Activated CD8-positive, alpha-beta memory T cell treated with anti-CD3 and anti-CD28 coated beads, Interleukin-2, amount 50 U/mL, for 4 hours (primary cell): ENCODE measurements at regions not wholly inside any gene's neighbourhood (a gene's known extent, or its start where the extent isn't known, plus 50 kb on each side); places are given as distances from the start of the nearest gene placed in this dataset.

Experiments used
- DNase-seq: peaks from one replicate; pipeline ENCODE4 v3.0.0-alpha.2; 2020

DNA sequence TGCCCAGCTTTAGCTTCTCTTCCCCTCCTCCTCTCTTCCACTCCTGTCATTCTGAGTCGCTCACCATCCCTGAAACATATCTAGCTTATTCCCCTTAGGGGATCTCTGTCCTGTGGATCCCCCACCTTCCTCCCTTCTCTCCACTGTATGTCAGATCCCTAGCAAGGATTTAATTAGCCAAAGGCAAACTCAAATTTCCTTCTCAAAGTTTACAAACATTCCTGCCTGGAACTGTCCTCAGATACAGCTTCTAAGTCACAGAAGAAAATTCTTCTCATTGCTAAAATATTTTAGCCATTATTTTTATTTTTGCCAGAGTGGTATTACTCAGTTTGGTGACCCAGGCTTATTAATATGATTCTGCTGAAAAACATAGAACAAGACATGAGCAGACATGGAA is 315.3 kb downstream of the CYP26B1 start:
- no peak for DNase-seq

DNA sequence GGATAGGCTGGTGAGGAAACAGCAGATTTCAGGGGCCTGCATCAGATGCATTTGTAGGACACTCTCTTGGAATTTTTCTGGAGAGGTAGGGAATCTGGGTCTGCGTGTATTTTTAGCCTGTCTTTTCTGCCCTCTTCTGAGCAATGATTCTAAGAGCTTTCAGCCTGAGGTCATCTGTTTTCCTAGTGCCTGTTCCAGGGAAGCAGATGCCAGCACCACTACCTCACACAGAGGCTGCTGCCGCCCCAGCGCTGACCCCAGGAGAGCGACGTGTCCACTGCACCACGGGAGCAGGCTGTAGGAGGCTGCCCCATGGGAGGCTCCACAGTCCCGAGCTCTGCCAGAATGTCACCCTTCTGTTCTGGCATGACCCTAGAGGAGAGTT is 316.5 kb downstream of the CYP26B1 start:
- DNase-seq: no peak

DNA sequence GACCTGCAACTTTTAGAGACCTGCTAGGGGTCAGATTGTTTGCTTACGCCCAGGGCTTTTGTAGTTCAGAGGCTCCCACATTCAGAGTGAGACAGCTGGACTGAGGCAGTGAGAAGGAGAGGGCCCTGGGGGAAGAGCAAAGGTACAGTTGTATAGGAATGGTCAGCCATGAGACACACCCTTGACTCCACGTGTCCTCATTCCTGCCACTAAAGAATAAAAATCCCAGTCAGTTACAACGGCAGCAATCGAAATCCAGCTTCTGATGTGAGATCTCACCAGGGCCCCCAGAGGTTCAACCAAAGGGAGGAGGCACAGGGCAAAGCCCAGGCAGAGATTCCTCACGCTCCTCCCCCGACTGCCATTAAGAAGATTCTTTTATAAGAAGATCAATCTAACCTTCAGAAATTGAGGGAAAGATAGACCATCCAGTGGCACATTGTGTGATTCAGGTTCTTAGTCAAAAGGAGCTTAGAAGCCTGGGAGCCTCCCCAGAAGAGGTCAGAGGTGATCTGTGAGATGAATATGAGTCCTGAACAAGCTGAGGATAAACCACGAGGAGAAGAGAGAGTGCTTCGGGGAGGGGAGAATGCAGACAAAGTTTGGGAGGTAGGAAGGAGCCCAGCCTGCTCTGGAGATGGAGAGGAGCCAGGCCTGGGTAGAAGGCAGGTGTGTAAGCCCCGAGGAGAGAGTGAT is 317.0 kb downstream of the CYP26B1 start:
- no peak for DNase-seq

- DNase-seq: no peak
Observed at GRCh38 chr2:71829008-71829407, 318.7 kb downstream of the CYP26B1 start.

DNA sequence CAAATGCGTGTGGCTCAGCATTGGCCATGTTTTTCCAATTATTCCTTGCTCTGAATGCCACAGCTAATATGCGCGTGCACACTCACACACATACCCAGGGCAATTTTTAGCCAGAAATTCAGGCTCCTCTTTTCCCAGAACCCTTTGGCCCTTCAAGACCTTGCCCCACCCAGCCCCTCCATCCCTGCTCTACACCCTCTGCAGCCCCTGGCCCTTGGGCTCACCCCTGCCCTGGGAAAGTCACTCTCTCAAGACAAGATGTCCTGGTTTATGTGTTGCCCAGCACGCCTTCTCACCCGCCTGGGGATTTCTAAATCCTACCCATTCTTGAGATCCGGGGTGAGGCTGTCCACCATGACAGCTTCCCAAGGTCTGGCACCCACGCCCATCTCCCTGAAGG is 319.7 kb downstream of the CYP26B1 start:
- no peak for DNase-seq

DNA sequence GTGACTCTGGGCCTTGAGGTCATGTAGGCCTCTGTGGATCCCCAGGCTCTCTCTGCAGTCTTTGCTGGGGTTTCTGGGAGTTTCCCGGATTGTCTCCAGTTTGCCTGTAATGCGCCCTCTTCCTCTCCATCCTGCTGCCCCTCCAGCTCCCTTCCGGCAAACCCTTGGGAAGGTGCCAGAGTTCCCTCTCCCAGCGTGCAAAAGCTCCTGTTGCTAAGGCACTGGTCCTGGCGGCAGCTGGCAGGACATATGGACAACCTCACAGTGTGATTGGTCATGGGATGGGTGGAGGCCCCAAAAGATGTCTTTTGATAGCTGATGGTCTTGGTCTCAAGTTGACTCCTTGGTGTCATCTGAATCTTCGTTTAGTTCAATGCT is 320.1 kb downstream of the CYP26B1 start:
- no peak for DNase-seq

- no peak for DNase-seq
Observed at GRCh38 chr2:71826826-71827523, 320.7 kb downstream of the CYP26B1 start.

DNA sequence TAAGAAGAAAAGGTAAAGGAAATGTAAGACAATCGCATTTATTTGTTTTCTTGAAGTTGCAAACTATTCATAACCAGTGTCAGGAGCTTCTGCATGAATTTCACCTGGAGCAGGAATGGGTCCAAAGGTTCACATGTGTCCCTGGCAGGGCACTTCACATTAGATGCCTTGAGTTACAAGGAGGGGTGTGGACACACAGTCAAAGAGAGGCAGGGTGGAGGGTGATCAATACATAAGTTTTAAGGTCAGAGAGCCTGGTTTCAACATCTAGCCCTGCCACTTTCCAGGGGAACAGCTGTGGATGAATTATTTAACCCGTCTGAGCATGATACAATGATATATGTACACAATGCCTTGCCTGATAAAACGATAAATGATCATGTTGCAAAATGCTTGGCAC is 321.4 kb downstream of the CYP26B1 start:
- no peak for DNase-seq

GRCh38 chr2:71824436-71824835 is 323.2 kb downstream of the CYP26B1 start:
- no peak for DNase-seq

DNA sequence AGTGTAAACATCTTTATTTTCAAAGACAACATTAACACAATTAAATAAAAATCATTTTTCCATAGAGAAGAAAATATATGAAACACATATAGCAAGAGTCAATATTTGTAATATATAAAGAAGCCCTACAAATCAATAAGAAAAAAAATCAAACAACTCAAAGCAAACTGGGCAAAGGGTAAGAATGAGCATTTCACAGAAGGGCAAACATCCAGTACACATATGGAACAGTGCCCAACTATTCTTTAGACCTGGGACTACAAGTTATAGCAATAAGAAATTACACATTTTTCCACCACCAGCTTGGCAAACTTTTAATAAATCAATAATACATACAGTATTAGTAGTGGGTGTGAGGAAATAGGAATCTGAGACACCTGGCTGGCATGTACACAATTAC is 324.1 kb downstream of the CYP26B1 start:
- no peak for DNase-seq

GRCh38 chr2:71822463-71822862 is 325.2 kb downstream of the CYP26B1 start:
- DNase-seq: no peak

- DNase-seq: no peak
Observed at GRCh38 chr2:71821856-71822255, 325.8 kb downstream of the CYP26B1 start.

GRCh38 chr2:71816815-71817214 is 330.8 kb downstream of the CYP26B1 start:
- no peak for DNase-seq

- no peak for DNase-seq
Observed at GRCh38 chr2:71815701-71816474, 331.8 kb downstream of the CYP26B1 start.

GRCh38 chr2:71814885-71815284 is 332.8 kb downstream of the CYP26B1 start:
- DNase-seq: no peak

DNA sequence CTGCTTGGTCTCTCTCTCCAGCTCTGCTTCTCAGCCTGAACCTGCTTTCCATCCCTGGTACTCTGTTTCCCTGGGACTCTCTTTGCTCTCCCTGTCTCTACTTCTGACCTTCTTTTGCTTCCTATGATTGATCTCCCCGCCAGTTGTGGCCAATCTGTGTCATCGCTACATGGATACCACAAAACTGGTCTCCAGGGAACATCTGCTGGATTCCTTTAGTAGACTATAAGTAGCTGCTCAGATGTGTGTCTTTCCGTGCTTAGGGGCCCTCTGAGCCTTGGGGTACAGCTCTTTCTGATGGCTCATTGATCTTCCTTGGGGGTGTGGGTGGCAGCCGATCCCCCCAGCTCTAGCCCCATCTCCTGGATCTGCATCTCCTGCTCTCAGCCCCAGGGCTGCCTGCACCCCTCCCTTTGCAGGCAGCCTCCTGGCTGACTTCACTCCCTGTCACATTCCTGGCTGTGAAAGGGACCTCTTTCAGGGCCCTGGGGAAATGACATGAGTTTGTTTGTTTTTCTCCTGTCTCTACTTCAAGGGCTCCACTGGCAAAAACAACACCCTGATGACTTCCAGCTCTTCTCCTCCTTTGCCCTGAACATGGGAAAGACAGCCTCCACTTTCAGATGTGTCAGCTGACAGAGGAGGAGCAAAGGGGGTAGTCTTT is 333.7 kb downstream of the CYP26B1 start:
- DNase-seq: no peak

GRCh38 chr2:71813315-71813714 is 334.3 kb downstream of the CYP26B1 start:
- DNase-seq: no peak

GRCh38 chr2:71812736-71813135 is 334.9 kb downstream of the CYP26B1 start:
- DNase-seq: no peak

DNA sequence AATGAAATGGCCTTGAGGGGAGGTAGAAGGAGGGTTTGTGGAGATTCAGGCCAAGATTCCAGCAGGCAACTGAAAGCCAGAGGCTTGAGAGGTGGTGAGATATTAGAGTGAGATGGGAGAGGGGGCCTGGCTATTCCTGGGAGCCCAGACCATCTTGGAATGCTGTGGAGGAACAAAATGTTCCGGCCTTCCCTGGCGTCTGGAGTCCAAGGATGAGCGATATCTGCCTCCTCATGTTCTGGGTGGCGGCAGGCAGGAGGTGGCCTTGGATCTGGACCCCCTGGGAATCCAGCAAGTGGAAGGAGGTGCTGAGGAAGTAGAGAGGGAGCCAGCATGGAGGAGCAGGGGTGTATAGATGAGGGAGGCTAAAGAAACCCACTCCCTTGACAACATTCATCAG is 335.9 kb downstream of the CYP26B1 start:
- no peak for DNase-seq

DNA sequence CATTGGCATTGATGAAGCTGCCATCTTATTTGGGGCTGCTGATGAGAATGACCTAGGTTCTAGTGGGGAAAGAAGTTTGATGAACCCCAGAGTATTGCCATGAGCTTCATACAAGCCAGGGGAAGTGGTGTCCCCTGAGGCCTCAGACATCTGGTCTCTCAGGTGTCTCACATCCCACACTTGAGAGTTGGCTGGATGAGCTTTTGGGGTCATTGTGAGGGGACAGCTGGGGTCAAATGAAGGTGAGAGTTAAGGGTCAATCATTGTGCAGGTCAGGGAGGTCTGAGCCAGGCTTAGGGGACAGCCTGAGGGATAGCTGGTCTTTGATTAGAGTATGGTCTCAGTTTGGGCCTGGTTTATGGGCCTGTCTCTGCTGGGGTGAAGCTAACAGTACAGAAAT is 336.5 kb downstream of the CYP26B1 start:
- no peak for DNase-seq

GRCh38 chr2:71807581-71808451 is 339.8 kb downstream of the CYP26B1 start:
- no peak for DNase-seq

DNA sequence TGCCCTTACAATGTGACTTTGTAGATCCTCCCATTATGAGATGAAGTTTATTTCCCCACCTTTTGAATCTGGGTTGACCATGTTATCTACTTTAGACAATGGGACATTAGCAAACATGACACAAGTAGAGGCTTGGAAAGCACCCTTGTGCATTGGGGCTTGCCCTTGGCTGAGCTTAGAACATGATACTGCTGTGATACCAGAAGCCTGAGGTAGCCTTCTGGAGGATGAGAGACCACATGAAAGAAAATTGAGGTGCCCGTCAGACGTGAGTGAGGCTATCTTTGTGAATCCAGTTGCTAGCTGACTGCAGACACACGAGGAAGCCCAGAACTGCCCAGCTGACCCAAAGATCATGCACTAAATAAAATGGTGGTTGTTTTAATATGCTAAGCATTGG is 341.2 kb downstream of the CYP26B1 start:
- no peak for DNase-seq
